ENCODE measurements at regions not wholly inside any gene's neighbourhood (a gene's known extent, or its start where the extent isn't known, plus 50 kb on each side); places are given as distances from the start of the nearest gene placed in this dataset.

DNA sequence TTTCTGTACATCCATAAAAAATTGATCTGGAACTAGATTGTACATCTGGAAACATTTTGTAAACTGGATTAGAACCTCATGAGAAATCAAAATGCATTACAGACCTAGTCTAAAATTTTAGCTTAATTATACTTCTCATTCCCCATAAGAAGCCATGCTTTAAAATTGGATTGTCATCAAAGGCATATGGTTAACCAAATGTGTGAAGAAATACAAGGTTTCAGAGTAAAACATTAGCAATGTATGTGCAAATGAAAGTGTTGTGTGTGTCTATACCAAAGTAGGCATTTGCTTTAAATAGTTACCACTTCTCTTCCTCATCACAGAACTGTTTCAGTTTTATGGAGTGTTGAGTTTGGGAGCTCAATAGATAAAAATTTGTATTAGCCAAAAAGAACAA is 968.7 kb downstream of the EPHA3 start:
- no peaks in the 10 kb centered on the region for H3K4me1 ChIP-seq (ENCODE audit: control insufficient read depth, insufficient read depth, low read length)
- TF ChIP-seq ZNF521 (tag by site-specific recombination; IDR thresholded peaks at IDR 0.05) = no peak
- no peak for TF ChIP-seq ZFP69B (tag by site-specific recombination; IDR thresholded peaks at IDR 0.05)
- no peak for TF ChIP-seq ZNF747 (tag by site-specific recombination; IDR thresholded peaks at IDR 0.05)
- TF ChIP-seq ZFP41 (tag by site-specific recombination; IDR thresholded peaks at IDR 0.05; ENCODE audit: borderline replicate concordance) = no peak
- no peak for TF ChIP-seq TRIM28 (IDR thresholded peaks at IDR 0.05; ENCODE audit: borderline replicate concordance, low read length)
- TF ChIP-seq, protein P1, sequence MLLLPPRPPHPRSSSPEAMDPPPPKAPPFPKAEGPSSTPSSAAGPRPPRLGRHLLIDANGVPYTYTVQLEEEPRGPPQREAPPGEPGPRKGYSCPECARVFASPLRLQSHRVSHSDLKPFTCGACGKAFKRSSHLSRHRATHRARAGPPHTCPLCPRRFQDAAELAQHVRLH (tag by site-specific recombination; IDR thresholded peaks at IDR 0.05) = no peak
- TF ChIP-seq, protein P2, sequence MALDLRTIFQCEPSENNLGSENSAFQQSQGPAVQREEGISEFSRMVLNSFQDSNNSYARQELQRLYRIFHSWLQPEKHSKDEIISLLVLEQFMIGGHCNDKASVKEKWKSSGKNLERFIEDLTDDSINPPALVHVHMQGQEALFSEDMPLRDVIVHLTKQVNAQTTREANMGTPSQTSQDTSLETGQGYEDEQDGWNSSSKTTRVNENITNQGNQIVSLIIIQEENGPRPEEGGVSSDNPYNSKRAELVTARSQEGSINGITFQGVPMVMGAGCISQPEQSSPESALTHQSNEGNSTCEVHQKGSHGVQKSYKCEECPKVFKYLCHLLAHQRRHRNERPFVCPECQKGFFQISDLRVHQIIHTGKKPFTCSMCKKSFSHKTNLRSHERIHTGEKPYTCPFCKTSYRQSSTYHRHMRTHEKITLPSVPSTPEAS (tag by site-specific recombination; IDR thresholded peaks at IDR 0.05) = no peak
- TF ChIP-seq ZNF660 (tag by site-specific recombination; IDR thresholded peaks at IDR 0.05) = no peak
- TF ChIP-seq ZNF202 (tag by site-specific recombination; IDR thresholded peaks at IDR 0.05; ENCODE audit: borderline replicate concordance) = no peak
- no peak for TF ChIP-seq ZSCAN23 (tag by site-specific recombination; IDR thresholded peaks at IDR 0.05)
- TF ChIP-seq ZNF114 (tag by site-specific recombination; IDR thresholded peaks at IDR 0.05) = no peak
- no peak for TF ChIP-seq ZNF404 (tag by site-specific recombination; IDR thresholded peaks at IDR 0.05)
- TF ChIP-seq, protein P3, sequence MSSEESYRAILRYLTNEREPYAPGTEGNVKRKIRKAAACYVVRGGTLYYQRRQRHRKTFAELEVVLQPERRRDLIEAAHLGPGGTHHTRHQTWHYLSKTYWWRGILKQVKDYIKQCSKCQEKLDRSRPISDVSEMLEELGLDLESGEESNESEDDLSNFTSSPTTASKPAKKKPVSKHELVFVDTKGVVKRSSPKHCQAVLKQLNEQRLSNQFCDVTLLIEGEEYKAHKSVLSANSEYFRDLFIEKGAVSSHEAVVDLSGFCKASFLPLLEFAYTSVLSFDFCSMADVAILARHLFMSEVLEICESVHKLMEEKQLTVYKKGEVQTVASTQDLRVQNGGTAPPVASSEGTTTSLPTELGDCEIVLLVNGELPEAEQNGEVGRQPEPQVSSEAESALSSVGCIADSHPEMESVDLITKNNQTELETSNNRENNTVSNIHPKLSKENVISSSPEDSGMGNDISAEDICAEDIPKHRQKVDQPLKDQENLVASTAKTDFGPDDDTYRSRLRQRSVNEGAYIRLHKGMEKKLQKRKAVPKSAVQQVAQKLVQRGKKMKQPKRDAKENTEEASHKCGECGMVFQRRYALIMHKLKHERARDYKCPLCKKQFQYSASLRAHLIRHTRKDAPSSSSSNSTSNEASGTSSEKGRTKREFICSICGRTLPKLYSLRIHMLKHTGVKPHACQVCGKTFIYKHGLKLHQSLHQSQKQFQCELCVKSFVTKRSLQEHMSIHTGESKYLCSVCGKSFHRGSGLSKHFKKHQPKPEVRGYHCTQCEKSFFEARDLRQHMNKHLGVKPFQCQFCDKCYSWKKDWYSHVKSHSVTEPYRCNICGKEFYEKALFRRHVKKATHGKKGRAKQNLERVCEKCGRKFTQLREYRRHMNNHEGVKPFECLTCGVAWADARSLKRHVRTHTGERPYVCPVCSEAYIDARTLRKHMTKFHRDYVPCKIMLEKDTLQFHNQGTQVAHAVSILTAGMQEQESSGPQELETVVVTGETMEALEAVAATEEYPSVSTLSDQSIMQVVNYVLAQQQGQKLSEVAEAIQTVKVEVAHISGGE (tag by site-specific recombination; conservative IDR thresholded peaks at IDR 0.05; ENCODE audit: low read depth) = no peak
- TF ChIP-seq ZBTB8A (tag by site-specific recombination; IDR thresholded peaks at IDR 0.05) = no peak
- TF ChIP-seq ZNF549 (tag by site-specific recombination; IDR thresholded peaks at IDR 0.05) = no peak
- no peak for TF ChIP-seq KLF9 (tag by site-specific recombination; IDR thresholded peaks at IDR 0.05; ENCODE audit: low read depth)
- no peak for TF ChIP-seq ZNF433 (tag by site-specific recombination; IDR thresholded peaks at IDR 0.05; ENCODE audit: low read depth)
- TF ChIP-seq HOXA7 (CRISPR knock-in tag; IDR thresholded peaks at IDR 0.05; ENCODE audit: borderline replicate concordance) = no peak
- TF ChIP-seq ZSCAN16 (tag by site-specific recombination; IDR thresholded peaks at IDR 0.05) = no peak
- TF ChIP-seq ZBTB21 (tag by site-specific recombination; IDR thresholded peaks at IDR 0.05) = no peak
- no peak overlapping the region for H3K27ac ChIP-seq (ENCODE audit: extremely low read depth, low read depth, low read length)
- no peaks in the 10 kb centered on the region for H3K36me3 ChIP-seq (ENCODE audit: control insufficient read depth in 2 of 2, insufficient read depth in 1 of 2, low read length in 2 of 2)
- no peak overlapping the region for H3K4me3 ChIP-seq (ENCODE audit: low read depth, low read length)
- POLR2A ChIA-PET = no interaction called here
- no peaks in the 10 kb centered on the region for H3K9me3 ChIP-seq (ENCODE audit: control insufficient read depth, insufficient read depth, low read depth, low read length)
- CTCF ChIA-PET = no interaction called here

DNA sequence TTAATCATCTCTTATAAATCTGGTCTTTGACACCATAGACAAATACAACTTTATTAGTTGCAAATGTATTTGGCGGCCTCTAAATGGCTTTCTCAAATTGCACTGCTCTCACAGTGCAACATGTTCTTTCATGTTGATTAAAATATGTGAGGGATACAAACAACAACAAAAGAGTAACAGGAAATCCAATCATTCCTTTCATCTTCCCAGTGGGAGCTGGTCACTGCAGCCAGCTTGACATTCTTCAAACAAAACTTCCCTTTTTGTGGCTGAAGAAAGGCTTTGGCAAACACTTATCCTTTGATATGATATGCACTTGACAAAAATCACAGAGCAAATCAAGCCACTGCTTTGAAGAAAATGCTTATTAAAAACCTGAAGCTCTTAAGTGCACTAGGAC is 973.6 kb downstream of the EPHA3 start:
- H3K4me3 ChIP-seq (ENCODE audit: low read depth, low read length) = no peak overlapping the region
- H3K36me3 ChIP-seq (ENCODE audit: control insufficient read depth in 2 of 2, insufficient read depth in 1 of 2, low read length in 2 of 2) = no peaks in the 10 kb centered on the region
- POLR2A ChIA-PET = no interaction called here
- no peak overlapping the region for H3K27ac ChIP-seq (ENCODE audit: extremely low read depth, low read depth, low read length)
- no peaks in the 10 kb centered on the region for H3K4me1 ChIP-seq (ENCODE audit: control insufficient read depth, insufficient read depth, low read length)
- no peaks in the 10 kb centered on the region for H3K9me3 ChIP-seq (ENCODE audit: control insufficient read depth, insufficient read depth, low read depth, low read length)
- CTCF ChIA-PET = no interaction called here
- TF ChIP-seq ZNF624 (tag by site-specific recombination; IDR thresholded peaks at IDR 0.05) (no peak), HOXD13 (CRISPR knock-in tag; IDR thresholded peaks at IDR 0.05; ENCODE audit: borderline replicate concordance) (no peak), ZNF561 (tag by site-specific recombination; IDR thresholded peaks at IDR 0.05; ENCODE audit: borderline replicate concordance) (no peak), ZNF623 (tag by site-specific recombination; IDR thresholded peaks at IDR 0.05) (no peak), ZNF843 (tag by site-specific recombination; IDR thresholded peaks at IDR 0.05) (no peak), ZNF239 (tag by site-specific recombination; IDR thresholded peaks at IDR 0.05) (no peak), ZNF555 (tag by site-specific recombination; conservative IDR thresholded peaks at IDR 0.05) (no peak)
- TF ChIP-seq, protein P4, sequence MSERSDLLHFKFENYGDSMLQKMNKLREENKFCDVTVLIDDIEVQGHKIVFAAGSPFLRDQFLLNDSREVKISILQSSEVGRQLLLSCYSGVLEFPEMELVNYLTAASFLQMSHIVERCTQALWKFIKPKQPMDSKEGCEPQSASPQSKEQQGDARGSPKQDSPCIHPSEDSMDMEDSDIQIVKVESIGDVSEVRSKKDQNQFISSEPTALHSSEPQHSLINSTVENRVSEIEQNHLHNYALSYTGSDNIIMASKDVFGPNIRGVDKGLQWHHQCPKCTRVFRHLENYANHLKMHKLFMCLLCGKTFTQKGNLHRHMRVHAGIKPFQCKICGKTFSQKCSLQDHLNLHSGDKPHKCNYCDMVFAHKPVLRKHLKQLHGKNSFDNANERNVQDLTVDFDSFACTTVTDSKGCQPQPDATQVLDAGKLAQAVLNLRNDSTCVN (tag by site-specific recombination; optimal IDR thresholded peaks at IDR 0.05) = no peak
- TF ChIP-seq, protein P5, sequence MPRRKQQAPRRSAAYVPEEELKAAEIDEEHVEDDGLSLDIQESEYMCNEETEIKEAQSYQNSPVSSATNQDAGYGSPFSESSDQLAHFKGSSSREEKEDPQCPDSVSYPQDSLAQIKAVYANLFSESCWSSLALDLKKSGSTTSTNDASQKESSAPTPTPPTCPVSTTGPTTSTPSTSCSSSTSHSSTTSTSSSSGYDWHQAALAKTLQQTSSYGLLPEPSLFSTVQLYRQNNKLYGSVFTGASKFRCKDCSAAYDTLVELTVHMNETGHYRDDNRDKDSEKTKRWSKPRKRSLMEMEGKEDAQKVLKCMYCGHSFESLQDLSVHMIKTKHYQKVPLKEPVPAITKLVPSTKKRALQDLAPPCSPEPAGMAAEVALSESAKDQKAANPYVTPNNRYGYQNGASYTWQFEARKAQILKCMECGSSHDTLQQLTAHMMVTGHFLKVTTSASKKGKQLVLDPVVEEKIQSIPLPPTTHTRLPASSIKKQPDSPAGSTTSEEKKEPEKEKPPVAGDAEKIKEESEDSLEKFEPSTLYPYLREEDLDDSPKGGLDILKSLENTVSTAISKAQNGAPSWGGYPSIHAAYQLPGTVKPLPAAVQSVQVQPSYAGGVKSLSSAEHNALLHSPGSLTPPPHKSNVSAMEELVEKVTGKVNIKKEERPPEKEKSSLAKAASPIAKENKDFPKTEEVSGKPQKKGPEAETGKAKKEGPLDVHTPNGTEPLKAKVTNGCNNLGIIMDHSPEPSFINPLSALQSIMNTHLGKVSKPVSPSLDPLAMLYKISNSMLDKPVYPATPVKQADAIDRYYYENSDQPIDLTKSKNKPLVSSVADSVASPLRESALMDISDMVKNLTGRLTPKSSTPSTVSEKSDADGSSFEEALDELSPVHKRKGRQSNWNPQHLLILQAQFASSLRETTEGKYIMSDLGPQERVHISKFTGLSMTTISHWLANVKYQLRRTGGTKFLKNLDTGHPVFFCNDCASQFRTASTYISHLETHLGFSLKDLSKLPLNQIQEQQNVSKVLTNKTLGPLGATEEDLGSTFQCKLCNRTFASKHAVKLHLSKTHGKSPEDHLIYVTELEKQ (tag by site-specific recombination; IDR thresholded peaks at IDR 0.05; ENCODE audit: borderline replicate concordance) = no peak

Measured in HEK293 (cell line).